Fibroblast of upper back skin (primary cell): ENCODE measurements at regions not wholly inside any gene's neighbourhood (a gene's known extent, or its start where the extent isn't known, plus 50 kb on each side); places are given as distances from the start of the nearest gene placed in this dataset.
A peak's percentile ranks its signal among the peaks of the same experiment; 100 is the strongest.
"Not testable (repeated sequence)": the region's sequence is repeated elsewhere in the genome, so short reads cannot be mapped to it uniquely, and the experiment has no call there.

Source experiments
- DNase-seq: peaks from one replicate; pipeline ENCODE4 v3.0.0-alpha.2; 2013

DNA sequence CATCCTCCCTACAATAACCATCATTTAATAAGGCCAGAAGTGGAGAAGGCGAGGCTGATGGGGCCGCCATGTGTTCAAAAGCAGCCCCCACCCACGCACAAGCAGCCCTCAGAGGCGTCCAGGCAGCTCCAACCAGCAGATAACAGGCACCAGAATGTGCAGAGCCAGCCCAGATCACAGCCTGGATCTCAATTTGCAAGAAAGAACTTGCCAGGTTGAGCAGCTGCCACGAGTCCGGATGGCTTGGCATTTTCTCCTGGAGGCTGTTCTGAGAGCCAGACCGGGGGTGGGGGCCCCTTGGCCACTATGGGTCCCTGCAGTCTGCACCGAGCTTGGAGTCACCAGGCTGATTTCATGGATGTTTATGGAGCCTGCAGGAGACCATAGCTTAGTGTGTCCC is 338.1 kb downstream of the PREX1 start:
- DNase-seq = no peak

DNA sequence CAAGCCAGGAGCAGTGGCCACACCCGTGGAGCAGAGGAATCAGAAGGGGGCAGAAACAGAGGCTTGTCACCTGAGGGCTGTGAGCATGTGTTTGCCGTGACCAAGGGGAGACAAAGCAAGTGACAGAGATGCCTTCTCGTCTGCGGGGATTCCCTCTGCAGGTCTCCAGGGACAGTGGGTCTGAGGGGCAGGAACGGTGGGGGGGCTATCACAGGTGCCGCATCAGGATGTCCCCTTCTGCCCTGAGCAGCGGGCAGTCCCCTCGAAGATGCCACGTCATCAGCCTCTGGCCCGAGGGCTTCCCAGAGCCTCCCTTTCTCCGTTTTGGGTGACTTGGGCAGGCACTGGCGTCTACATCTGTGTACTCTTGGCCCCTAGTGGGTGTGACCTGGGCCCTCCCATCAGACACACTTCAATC is 338.7 kb downstream of the PREX1 start:
- no peak for DNase-seq

DNA sequence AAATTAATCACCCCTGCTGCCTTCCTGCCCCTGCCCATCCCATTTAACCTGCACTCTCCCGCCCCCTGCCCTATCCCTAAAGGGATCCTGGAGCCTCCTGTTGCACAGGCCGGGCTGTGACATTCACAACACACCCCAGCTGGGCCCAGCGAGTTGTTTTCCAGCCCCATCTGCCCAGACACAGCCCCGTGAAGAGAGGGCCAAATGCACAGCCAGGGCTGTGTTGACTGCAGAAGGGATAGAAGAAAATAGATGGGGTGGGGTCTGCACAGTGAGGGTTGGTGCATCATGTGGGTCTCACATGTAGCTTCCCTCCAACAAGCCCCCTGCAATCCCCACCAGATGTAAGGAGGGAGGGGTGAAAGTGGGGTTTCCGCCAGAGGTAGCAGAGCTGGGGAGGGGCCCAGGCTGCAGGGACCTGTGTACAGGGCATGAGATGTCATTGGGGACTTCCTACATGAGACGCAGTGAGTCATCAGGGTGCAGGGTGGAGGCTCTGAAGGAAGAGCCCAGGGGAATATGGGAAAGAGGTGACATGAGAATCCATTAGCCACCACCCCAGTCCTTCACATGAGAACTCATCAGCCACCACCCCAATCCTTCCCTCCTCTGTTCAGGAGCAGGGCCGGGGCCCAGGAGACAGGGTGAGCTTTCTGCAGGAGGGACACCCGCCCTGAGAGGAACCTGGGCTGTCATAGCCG is 339.3 kb downstream of the PREX1 start:
- not testable (repeated sequence) for DNase-seq

DNA sequence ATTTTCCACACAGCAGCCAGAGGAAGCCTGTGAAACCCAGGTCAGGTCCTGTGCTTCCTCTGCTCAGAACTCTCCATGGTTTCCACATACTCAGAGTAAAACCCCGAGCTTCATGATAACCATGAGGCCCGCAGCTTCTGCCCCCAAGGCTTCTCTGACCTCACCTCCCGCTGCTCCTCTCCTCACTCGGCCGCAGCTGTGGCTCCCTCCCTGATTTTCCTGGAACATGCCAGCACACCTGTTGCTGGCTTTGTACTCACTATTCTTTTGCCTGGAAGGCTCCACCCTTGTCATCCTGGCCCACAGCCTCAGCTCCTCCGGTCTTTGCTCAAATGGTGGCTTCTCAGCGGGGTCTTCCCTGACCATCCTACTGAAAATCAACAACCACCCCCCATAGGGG is 341.7 kb downstream of the PREX1 start:
- no peak for DNase-seq

DNA sequence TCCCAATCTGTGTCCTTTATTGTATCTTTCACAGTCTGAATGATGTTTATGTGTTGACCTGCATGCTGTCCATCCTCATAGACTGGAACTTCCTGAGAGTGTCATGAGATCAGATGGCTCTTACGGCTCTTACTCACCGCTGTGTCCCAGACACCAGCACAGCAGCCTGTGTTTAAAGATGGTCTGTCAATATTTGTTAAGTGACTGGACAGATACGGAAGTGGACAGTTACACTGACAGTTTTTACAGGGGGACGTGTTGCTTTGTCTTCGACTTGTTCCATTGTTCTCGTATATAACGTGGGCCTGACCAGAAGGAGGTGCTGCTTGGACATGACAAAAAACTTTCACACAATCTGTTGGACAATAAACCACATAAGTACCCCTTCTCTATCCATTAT is 342.6 kb downstream of the PREX1 start:
- DNase-seq = not testable (repeated sequence)

DNA sequence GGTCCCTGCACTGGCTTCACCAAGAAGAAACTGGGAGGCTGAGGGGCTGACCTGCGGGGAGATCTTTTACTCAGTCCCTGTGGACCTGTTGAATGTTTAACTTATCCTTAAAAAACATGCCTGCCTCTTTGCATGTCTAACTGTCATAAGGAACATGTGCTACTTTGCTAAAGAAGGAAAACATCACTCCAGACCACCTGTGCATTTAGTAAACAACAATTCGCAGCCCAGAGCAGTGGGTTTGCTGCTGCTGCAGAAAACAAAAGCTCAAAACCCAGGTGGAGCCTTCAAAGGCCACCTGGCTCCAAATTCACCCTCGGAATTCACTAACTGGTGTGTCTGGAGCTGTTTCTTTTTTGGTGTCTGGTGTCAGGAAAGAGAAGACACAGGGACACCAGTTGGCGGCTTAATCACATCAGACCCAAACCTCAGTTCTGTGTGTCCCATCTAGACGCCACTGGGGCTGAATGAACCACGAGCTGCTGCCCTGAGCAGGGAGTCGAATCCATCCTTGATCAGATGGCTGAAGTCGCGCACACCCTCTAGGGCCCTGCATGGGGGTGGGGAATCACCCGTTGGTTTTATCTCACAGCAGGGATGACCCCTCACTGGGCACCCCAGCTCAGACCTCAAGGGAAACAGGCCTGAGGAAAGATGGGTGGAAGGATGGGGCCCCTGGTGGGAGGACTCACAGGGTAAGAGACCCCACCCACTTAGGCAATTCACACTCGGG is 344.3 kb downstream of the PREX1 start:
- no peak for DNase-seq

DNA sequence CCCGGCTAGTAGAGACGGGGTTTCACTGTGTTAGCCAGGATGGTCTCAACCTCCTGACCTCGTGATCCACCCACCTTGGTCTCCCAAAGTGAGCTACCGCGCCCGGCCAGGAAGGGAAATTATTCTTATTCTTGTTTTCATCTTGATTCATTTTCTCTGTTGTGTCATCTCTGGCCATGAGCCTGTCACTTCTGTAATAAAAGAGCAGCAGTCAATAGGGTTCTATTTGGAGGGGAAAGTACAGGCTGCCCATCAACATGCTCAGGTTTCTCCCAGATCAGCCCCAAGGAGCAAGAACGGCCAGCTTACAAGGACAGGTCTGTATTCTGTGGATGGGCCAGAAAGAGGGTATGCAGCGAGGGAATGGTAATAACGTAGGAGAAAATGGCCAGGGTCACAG is 345.0 kb downstream of the PREX1 start:
- no peak for DNase-seq

DNA sequence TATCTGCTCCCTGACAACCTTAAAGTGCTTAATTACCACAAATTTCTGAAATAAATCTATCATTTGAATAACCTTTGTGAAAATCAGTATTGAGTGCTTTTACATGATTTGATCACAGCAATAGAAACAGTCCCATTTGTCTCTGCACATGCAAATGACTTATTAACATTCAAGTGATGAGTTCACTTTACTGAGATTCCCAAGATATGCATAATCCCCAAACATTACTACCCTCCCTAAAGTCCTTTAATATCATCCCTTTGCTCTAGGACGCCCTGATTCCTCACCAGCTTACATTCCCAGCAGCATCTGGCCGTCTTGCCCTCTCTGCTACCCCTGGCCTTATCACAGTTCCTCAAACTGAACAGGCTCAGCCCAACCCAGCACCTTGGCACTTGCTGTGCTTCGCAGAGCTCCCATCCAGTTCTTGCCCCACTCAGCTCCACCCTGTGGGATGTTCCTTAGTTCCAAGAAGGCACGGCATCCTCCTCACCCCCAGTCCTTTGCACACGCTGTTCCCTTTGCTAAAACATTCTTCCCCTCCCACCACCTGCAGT is 347.5 kb downstream of the PREX1 start:
- no peak for DNase-seq

DNA sequence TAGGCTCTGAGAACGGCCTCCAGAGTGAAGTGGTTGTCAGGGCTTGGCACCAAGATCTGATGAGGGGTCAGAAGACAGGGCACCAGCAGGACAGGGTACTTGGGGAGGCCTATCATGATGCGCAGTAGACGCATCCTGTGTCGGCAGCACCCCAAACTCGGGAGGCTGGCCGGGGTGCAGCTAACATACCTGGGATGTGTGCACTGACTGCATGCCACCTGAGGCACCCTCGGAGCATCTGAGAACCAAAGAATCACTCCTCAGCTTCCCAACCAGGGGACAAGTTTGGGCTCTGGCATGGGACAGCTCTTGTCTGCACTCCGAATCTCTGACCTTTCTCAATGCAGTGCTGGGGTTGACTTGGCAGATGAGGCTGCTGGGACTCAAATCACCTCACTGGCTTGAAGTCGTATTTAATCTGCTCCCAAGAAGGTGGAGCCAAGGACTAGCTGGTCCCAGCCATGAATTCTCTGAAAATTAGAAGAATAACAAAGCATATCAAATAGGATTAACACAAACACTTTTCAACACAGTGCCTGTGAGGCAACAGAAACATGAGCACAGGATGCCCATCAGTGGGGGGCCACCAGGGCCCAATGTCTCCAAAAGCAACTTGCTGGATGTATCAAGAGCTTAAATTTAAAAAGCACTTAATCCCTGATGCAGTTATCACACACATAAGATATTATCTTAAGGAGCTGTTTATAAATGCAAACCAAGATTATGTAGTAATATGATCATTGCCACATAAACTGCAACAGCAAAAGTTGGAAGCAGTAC is 348.8 kb downstream of the PREX1 start:
- DNase-seq = no peak

DNA sequence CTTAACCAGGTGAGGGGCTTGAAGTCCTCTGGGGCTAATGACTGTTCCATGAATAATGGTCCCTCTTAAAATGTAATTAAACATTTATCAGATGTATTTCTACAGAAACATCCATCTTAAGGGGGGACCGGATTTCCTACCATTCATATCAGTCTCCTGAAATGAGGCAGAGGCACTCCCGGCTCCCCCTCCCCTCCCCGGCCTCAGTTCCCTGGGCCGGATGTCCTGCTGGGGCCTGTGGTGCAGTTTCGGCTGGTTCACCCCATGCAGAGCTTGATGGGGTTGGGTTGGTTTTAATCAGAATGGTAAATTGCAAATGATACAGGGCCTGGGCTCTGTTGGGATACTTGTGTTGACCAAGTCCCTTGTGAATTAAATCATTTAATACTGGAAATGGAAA is 349.4 kb downstream of the PREX1 start:
- no peak for DNase-seq

DNA sequence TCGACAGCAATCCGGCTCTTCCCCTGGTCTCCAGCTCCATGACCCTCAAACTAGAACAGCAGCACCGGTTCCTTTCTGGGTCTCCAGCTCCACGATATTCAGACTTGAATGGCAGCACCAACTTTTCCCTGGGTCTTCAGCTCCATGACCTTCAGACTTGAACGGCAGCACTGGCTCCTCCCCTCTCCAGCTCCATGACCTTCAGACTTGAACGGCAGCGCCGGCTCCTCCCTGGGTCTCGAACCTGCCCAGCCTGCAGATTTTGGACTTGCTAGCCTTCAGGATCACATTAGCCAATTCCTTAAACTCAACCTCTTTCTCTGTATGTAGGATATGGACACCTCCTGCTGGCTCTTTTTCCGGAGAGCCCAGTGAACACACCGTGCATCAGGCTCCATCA is 350.9 kb downstream of the PREX1 start:
- no peak for DNase-seq

DNA sequence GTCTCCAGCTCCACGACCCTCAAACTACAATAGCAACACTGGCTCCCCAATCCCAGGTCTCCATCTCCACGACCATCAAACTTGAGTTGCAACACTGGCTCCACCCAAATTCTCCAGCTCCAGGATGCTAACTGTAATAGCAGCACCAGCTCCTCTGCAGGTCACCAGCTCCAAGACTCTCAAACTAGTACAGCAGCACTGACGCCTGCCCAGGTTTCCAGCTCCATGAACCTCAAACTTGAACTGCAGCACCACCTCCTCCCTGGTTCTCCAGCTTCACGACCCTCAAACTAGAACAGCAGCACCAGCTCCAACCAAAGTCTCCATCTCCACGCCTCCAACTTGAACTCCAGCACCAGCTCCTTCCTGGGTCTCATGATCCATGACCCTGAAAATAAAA is 353.8 kb downstream of the PREX1 start:
- DNase-seq = no peak

DNA sequence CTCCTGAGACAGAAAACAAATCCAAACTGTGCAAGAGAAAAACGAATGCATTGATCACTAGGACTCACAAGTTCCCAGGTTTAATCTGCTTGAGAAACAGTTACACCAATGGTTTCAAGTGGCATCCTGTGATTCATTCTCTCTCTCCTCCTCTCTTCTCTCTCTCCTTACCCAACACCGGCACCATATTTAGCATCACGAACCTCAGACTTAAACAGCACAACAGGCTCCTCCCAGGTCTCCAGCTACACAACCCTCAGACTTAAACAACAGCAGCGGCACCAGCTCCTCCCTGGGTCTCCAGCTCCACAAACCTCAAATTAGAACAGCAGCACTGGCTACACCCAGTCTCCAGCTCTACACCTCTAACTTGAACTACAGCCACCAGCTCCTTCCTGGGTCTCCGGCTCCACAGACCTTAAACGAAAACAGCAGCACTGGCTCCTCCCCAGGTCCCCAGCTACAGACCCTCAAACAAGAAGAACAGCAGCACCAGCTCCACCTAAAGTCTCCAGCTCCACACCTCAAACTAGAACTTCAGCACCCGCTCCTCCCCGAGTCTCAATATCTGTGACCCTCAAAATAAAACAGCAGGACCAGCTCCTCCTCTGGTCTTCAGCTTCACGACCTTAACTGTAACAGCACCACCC is 355.9 kb downstream of the PREX1 start:
- DNase-seq = no peak

DNA sequence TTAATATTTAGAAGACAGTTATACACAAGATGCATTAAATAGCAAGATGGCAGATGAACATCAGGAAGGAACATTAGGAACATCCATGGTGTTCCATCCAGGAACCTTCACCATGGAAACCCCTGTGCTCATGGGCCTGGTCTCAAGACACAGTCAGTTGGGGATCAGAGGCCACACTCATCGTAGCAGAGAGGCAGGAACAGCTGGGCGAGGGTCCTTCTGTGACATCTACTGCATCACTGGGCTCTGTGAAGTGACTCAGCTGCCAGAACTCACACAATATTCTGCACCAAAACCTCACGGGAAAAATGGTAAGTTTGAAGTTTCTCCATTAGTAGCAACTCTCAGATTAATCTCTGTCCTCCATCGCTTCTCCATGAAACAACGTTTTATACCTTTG is 356.6 kb downstream of the PREX1 start:
- no peak for DNase-seq

DNA sequence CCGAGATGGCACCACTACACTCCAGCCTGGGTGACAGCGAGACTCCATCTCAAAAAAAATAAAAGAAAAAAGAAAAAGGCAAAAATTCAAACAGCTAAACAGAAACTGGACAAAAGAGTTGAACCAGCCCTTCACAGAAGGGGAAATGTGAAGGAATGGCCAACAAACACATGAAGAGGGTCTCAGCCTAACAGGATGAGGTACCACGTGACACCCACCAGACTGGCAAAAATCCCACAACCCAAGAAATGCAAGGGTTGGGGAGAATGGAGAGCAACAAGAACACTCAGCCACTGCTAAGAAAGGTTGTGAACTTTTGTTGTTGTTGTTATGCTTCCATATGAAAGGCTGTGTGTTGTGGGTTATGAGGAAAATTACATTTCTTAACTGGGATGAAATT is 357.7 kb downstream of the PREX1 start:
- DNase-seq = no peak

DNA sequence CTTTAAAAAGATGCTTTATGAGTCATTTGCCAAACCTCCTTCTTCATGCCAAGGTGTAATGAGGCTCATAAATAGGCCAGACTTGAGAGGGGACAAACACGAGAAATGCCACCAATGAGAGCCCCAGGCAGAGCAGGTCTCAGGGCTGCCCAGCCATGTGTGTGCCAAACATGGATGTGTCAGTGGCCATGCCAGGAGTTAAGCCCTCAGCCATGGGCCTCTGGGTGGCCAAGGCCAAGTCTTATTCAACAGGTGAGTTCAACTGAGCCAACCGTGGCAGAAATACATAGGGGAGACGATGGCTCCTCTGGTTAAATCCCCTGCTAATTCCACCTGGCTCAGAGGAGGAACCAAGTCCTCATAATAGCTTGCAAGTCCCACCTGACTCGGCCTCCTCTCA is 358.8 kb downstream of the PREX1 start:
- no peak for DNase-seq

DNA sequence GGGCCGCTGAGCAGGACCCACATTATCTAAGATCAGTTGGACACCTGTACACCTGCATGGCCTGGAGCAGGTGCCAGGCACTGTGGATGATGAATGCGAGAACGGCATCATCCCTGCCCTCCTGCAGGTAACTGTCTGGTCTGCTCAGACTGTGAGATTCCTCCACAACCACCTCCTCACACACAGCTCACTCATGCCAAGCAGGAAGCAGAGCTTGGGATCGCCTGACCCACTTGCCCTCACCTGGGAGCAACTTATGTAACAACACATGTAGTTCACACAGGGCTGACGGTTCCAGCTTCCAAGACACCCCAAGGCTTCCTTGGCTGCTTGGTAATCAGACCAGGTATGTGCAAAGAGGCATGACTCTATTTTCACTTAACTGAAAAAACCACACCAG is 359.2 kb downstream of the PREX1 start:
- no peak for DNase-seq

DNA sequence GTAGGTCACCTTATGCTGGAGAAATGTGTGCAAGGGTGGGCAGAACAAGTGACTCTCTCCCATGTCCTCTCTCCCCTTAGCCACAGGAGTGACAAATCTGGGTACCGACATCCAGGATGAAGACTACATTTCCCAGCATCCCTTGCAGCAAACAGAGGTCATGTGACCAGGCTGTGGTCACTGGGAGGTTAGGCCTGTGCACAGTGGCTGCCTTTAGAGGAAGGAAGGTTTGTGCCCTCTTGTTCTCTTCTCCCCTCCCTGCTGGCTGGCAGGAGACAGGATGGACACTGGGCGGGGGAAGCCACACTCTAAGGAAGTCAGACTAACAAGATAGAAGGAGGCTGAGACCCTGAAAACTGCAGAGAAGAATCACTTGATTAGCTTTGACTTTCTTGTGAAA is 360.2 kb downstream of the PREX1 start:
- DNase-seq = no peak

DNA sequence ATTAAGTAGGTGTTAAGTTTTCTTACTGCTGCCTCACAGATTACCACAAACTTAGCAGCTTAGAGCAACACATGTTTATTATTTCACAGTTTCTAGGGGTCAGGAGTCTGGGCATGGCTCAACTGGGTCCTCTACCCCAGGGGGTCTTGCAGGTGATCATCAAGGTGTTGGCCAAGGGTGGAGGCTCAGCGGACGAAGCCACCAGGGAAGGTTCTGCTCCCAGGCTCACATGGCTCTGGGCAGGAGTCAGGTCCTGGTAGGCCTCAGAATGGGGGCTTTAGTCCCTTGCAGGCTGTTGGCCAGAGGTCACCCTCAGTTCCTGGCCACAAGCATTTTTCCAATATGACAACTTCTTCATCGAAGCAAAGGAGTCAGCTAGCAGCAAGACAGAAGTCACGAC is 362.5 kb downstream of the PREX1 start:
- no peak for DNase-seq

DNA sequence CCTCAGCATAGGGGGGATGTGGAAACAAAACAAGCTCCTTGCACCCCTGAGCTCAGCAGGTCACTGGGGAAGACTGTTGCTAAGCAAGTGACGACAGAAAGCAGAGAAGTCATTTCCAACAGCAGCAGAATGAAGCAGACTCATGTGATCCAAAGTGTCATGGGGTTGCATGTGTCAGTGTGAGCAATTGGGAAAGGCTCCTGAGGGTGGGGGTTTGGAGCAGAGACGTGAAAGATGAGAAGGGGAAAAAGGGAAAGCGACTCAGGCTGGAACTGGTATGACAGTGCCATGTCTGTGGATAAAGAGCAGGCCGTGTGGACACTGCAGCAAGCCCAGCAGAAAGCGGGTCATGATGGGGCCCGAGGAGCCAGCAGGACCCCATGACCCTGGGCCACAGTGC is 363.9 kb downstream of the PREX1 start:
- DNase-seq = peak; percentile 23

DNA sequence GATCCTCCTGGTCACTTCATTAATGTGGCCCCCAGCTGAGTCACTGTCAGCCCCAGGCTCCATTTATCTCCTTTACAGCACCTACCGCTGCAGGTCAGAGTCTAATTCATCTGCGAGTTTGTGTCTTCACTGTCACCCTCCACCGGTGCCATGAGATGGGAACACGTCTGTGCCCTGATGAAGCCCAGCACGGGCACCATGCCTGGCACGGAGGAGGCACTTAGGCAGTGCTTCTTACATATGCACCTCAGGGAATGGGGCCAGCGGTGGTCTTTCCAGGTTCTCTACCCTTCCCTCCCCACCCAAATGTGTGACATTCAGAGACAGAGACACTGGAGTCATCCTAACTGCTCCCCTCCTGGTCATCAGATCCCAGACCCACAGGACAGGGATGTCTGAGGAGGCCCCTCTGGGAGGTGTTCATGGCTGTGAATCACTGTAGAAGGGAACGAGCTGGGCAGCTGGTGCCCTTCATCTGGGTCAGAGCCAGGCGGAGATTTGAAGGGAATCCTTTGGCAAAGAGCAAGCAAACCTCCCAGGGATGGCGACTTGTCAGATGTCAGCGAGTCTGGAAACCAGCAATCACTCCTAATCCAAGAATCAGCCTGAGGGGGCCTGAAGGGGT is 364.6 kb downstream of the PREX1 start:
- no peak for DNase-seq

DNA sequence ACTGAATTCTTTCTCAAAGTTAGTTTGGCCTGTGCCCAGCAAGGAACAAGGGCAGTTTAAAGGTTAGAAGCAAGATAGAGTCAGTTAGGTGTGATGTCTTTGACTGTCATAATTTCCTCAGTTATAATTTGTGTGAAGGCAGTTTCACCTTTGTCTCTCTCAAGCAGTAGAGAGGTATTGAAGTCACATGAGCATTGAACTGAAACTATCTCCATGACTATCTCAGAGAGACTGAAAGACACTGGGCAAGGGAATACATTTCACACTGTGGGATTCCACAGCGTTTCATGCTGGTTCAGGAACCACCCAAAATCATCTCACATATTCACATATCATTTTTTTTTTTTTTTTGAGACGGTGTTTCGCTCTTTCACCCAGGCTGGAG is 366.1 kb downstream of the PREX1 start:
- no peak for DNase-seq
